NCI-H446 (cell line): ENCODE measurements at regions not wholly inside any gene's neighbourhood (a gene's known extent, or its start where the extent isn't known, plus 50 kb on each side); places are given as distances from the start of the nearest gene placed in this dataset.

Source experiments
- DNase-seq, 2 experiments: peaks; one replicate each; lab custom pipeline; 2025; lab: John Stamatoyannopoulos, UW

DNA sequence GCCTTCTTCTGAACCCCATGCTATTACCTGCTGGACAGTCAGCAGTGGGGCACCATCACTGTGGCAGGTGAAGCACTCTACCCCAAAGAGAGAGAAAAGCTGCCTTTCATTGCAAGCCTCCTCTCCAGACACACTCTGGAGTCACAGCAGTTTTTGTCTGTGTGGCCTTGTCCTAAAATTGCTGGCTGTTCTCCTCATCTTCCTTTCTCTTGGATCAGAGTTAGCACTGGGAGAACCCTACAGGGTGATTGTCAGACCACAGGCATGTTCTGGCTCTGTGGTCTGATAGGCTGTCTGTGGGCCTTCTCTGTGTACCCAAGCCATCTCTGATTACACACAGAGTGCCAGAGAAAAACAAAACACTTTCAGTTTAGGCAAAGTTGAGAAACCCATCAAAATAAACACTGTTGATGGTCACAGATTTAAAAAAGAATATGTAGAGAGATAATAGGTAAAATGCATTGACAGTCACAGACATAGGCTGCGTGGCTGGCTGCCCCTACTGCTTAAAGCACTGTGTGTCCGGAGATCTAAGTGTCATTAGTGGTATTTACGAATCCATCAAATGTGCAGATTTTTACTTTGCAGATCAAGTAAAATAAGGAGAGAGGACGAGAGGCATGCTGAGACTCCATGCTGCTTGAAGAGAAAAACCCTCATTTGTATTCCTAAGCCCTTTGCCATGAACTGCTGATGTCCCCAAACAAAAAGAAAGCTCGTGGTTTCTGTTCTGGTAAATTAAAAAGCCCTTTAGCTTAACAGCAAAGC lies 689.9 kb downstream of the TUSC7 start:
- DNase-seq, result no peak

DNA sequence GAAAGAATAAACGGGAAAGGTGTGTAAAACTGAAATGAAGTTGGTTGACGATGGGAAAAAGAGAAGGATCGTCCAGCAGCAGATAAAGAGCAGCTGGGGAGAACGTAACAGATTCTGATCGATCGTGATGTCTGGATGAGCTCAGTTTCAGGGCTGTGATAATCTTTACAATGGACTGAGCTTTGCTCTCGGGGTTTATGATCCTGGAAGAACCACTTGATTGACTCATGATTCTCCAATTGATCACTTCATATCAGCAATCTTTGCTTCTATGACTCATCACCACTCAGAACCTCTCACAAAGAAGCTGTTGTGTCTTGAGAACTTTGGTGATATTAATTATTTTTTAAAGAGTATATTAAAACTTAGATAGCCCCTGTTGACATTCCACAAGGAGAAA lies 690.7 kb downstream of the TUSC7 start:
- DNase-seq, result no peak

DNA sequence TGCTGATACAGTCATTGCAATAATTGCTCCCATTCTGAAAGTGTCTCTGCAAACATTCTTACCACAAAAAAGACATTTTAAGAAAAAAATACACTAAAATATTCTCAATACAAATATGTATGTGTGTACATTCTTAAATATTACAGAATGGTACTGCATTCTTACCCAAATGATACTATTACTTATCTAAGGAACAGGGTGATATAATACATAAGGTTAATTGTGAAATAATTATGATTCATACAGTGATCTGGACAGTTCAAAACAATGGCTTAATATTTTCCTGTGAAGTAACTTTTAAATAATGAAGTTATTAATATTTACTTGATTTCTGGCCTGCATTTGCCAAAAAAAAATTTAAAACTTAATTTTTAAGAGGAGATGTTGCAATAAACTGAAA lies 694.6 kb downstream of the TUSC7 start:
- DNase-seq, result no peak

DNA sequence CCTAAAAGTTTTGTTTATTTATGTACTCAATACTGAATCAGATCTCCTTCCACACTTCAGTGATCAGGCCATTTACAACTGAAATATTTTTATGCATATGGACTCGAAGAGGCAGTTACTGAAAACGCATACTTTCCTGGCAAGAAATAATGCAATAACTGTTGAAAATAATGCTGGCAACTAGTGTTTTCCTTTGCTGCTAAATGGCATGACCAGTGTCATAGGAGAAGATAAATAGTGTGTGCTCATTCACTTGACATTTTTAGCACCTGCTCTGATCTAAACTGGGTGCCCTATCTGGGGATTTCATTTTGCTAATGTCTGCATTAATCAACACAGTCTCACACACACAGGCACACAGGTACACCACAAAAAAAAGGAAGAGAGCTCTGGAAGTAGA lies 695.2 kb downstream of the TUSC7 start:
- DNase-seq, result no peak

DNA sequence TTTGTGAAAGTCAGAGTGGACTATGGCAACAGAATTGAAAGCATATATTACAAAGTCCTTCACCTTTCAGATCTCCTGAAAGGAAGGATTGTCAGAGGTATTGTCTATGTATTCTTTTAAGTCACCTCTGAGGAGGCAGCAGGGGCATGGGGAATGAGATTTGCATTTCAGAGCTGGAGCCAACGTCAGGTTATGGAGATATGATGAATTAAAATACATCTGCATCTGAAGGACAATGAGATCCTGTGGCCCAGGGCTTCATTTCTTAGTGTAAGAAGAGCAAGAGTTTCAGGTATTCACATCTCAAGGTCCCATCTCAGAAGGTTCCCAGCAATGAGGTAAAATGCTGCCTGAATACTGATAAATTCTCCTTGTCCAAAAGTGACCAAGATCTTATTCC lies 695.8 kb downstream of the TUSC7 start:
- no peak for DNase-seq

DNA sequence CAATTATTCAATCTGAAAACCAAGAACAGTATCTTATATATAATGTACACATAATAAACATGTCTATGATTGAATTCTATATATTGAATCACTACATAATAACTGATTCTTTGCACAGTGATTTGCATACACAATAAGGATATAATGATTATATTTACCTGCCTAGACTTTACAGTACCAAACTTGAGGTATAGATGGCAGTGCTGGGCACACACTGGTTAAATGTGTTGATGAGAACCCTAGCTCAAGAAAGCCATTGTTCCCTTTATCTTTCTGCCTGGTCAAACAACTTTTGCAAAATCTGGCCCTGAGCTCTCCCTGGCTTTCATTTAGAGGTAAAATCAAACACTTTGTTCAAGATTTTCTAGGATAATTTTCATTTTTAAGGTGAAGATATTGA lies 697.7 kb downstream of the TUSC7 start:
- peak in 1 of 2 experiments; percentile 33 for DNase-seq

DNA sequence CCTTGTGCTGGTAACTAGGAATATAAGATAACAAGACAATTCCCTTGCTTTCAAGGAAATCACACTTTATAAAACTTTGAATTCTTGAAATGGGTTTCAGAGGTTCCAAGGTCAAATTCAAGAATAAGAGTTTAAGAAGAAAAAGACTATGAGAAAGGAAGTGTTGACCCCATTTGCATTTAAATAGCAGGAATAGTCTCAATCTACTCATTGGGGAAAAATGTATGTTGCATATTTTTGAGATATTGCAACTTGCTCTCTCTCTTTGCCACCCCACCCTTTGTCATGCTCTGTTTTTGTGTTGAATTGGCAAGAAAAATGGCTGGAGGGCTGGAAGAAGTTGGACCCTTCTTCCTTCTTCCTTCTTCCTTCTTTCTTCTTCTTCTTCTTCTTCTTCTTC lies 699.2 kb downstream of the TUSC7 start:
- no peak for DNase-seq

DNA sequence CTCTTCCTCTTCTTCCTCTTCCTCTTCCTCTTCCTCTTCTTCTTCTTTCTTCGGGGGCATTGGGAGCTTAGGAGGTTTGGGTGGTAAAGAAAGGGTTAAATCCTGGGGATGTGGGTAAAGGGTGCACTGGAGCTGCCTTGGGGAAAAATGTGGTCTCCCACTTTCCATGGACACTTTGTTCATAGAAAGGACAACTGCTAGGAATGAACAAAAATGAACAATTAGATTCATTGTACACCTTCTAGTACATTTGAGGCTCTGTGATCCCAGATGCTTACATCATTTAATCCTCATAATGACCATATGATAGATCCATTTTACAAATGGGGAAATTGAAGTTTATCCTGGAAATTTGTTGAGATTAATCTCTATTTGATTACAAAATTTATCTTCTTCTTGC lies 699.7 kb downstream of the TUSC7 start:
- no peak for DNase-seq

DNA sequence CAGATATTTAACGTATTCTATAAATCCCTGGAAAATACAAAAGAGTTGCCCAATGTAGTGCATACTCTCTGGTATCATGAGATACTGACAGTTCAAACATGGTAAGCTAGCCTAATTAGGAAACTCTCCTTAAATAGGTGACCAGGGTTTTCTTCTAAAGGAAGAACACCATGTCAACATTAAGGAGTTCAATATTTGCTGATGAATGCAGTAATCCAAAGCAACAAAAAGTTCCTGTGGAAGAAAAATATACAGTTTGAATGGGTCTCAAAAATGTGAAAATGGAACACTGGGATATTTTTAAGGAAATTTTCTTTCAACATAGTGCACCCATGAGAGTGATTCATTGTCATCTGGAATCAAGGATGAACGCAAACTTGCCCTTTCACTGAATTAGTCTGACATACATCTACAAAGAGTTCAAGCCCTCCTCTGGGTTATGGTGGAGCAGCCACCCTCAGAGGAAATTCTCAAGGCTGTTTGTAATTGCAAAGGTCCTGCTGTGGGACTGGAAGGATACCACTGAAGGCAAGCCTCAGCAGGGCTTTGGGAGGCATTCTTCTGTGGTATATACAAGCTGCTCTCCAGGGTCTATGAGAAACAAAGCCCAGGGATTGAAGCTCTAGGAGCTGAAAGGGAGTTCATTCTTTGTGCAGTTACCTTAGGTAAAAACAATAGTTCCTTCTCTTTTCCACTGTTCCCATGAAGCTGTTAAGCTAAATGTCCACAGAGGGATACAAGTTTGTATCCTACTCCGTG lies 700.3 kb downstream of the TUSC7 start:
- DNase-seq, result no peak

DNA sequence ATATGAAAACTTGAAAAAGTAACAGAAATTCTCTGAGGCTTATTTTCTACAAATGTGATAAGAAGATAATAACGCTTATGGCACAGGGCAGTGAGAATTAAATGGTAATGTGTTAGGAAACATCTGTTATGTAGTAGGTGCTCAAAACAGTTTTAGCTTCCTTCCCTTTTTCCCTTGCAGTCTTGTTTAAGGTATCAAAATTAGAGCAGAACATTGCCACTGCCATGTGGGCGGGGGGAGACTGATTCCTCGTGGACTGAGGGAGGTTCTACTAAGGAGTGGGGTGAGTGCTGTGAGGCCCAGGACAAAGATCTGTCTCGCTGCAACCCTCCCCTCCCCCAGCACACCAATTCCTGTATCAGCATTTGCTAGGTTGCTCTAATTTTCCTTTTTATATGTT lies 702.4 kb downstream of the TUSC7 start:
- DNase-seq, result no peak

DNA sequence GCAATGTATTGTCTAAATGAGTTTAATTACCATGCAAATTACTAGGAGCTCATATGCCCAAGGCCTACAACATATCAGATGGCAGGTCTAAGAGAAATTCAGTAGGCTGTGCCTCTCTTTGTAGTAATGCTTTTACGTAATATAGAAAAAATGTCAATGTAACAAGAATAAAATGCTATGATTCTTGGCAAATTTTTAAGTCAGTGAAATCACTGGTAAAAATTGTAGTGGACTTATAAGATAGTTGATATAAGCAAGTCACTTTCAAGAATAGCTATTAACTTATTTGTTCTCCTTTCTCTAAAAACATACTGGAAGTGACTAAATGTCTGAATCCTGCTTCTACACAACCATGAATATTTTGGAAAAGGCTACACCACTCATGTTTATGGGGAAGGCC lies 707.8 kb downstream of the TUSC7 start:
- DNase-seq, result no peak

DNA sequence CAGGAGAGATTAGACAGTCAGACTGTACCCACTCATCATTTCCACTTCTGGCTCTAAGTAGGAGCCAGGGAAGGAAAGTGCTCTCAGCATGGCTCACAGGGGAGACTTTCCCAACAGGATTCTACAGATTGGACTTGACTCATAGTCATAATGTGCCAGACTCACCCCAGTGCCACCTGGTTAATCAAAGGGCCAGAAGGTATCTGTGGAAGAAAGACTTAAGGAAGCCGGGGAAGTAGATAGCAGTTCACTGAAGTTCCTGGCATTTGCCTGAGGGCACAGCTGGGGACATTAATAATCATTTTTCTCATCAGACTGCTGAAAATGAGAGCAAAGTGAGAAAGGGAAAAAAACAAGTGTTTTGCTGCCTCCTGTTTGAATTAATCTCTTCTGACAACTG lies 717.5 kb downstream of the TUSC7 start:
- peak; percentile 37 to 81 for DNase-seq

DNA sequence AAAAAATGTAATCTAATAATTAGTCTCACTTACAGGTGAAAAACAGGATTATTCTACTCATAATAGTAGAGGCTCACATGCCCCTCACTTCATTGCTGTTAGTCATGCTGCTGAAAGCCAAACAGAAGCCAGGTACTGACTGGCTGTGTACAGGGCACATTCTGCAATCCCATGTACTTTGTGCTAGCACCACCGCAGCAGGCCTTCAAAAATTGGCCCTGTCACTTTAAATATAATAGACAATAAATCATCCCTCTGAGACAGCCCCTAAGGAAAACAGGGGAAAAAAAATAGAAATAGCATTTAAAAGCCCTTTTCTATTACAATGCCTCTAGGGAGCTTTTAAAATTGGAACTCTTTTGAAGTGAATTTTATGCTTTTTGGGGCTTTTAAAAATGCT lies 723.8 kb downstream of the TUSC7 start:
- DNase-seq, result peak in 1 of 2 experiments; percentile 16

DNA sequence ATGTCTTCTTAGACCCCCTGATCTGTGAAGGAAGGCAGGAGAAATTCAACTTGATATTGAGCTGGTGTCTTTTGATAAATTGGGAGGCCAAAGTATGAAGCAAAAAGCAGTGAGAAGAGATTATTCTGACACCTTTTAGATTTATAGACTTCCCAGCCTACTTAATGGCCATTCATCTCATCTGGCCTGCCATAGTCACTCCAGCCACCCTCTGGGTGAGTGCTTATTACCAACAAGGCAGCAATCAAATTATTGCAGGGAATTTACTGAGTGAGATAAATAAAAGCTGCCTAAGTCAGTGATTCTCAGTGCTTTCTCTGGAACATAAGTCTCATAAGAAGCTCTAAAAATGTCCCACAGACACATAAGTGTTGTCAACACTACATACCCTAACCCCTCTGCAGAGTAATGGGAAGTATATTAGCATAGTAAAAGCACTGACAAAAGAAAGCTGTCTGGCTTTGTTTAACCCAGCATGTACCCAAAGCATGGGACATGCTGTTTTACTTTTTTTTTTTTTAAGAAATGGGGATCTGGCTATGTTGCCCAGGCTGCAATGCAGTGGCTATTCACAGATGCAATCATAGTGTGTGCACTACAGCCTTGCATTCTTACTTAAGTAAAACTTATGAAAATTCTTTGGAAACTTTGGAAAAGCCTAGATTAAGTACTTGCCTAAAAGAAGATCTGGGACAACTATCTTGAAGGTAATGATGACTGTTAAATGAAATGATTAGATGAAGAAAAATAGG lies 725.3 kb downstream of the TUSC7 start:
- DNase-seq, result no peak

DNA sequence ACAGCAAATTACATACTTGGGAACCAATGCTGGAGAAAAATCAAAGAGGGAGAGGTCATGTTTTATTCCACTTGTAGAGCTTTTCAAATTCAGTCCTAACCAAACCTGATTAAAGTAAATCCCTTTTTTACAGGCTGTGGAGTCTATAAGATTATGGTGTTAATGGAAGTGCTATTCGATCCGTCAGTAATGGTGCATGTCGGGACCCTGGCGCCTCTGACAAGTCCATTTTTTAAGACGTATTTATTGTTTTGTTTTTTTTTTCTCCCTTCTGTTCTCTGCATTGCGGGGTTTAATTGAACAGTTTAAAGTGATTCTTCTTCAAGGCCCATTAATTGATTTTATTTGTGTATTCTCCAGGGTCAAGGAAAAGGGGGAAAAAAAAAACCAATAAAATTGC lies 725.9 kb downstream of the TUSC7 start:
- no peak for DNase-seq

DNA sequence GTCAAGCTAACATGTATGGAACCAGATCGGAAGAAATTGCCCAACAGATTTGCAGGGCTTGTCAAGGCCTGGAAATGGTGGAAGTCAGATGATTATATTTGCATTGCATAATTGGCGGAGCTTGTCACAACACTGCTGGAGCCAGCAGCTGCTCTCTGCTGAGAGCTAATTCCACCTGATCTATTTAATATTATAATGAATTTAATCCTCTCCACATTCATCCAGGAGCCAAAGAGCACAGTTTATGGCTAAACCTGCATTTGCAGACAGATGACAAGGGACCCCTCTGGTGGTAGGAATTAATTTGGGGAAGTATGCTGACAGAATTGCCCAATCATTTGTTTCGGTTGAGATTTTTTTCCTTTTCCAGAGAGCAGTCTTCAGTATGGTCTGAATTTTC lies 730.2 kb downstream of the TUSC7 start:
- peak; percentile 56 to 70 for DNase-seq

DNA sequence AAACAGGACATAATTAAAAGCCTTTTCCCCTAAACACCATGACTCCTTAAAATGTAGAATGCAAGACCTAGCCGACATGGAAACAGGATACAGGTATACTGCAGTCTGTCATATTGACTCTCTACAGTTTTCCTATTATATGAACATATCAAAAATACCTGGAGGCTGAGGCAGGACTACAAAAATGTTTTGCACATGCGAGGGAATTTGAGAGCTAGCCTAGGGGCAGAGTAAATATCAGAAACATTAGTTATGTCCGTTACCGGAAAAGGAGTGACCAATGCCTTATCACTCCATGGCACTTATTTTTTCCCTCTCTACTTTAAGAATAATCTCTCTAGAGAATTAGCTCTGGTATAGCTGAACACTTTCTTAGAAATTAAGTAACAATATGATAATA lies 732.3 kb downstream of the TUSC7 start:
- DNase-seq, result no peak

DNA sequence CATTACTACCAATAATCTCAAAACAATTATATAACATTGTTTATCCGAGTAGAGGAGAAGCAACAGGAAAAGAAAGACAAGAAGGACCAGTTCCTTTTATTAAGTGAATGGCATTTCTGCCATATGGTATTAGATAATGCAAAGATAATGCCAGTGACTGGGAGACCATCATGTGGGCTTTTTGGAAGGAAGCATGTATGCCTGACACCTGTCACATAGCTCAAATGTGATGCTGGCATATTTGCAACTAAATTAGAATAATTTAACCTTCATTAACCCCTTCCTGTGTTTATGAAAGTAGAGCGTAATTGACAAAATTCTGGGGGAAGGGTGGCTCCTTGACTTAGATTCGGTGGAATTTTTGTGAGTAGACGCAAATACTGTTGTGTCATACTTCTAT lies 733.0 kb downstream of the TUSC7 start:
- DNase-seq, result peak in 1 of 2 experiments; percentile 17

DNA sequence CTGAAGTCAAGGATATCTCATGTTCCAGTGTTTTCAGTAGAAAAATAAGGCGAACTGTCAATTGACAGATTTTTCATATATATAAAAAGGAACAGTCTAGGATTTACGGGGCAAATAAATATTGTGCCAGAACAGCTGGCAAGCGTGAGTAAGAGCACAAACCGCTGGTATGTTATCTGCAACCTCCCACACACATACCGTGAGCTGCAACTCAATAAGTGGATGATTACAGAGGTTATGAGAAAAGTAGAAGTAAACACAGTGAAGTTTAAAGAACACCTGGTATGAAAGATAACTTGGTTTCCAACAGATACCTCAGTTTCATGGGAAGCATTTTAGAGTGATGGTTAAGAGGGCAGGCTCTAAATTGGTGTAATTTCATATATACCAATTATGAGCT lies 733.4 kb downstream of the TUSC7 start:
- DNase-seq, result no peak

DNA sequence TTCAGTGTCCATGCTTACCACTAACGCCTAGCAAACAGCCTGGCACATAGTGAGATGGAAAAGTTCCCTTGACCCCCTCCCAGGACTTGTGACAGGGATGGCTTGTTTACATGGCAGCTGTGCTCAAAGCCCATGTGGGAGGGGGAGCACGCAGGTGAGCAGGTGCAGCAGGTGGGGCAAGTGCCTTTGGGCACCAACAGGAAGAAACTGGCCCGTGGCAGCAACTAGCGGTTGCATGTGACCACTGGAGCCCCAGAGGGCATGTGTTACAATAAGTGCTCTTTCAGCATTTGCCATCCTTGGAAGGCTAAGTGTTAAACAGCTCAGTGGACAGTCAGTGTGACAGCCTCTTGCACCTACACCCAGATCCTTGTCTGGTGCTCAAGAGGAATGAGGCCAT lies 734.6 kb downstream of the TUSC7 start:
- no peak for DNase-seq

DNA sequence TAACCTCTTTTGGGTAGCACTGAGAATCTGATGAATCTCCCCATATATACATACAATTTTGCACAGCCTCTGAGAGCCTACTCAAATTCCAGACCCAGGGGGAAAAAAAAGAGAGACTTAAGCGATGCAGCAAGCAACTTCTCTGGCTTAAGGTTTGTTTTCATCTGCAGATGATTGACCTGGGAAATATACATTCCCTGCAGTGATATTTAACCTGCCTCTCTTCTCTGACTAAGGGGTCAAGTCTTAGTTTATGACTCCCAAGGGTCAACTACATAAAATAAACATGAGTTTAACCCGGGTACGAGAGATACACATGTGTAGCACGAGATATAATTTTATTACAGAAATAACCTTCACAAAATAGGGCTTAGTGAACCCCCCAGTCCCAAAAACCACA lies 737.8 kb downstream of the TUSC7 start:
- no peak for DNase-seq

DNA sequence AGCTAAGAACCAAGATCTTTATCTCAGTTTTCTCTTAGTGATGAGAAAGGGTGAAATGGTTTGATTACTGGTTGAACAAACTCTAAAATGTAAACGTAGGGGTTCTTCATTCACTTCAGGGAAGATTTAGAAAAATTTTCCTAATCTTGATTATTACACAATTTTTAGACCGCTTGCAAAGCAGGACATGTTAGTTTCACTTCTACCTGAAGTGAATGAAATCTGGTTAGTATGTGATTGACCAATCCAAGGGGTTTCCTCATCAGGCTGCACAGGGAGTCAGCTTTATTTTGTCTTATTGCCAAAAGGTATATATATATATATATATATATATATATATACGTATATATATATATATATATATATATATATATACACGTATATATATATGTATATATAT lies 740.4 kb downstream of the TUSC7 start:
- DNase-seq, result no peak

DNA sequence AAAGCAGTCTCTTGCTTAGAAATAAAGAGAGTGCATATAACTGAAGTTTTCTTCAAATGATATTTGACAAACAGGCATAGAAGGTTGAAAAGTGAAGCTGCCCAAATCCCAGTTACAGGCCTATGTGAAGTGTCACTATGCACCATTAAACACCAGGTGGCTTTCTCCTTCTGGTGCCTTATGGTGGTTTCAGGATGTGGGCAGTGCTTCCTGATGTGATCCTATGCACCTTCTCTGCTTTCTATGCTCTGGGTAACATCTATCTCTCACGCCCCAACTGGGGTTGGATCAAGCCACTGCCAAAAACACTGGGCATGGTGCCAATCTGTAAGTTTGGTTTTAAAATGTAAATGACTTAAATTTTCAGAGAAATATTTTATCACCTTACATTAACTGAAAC lies 744.7 kb downstream of the TUSC7 start:
- DNase-seq, result peak; percentile 6 to 57
